HG03108 (cell line): ENCODE measurements at regions not wholly inside any gene's neighbourhood (a gene's known extent, or its start where the extent isn't known, plus 50 kb on each side); places are given as distances from the start of the nearest gene placed in this dataset.
"Not testable (repeated sequence)": the region's sequence is repeated elsewhere in the genome, so short reads cannot be mapped to it uniquely, and the experiment has no call there.

Source experiments
- ATAC-seq: cut with Tn5 transposase; IDR thresholded peaks from one replicate; pipeline ENCODE4 v1.9.1; 2021; ENCODE audit warnings: moderate library complexity; ENCODE audit not compliant: unreplicated experiment

DNA sequence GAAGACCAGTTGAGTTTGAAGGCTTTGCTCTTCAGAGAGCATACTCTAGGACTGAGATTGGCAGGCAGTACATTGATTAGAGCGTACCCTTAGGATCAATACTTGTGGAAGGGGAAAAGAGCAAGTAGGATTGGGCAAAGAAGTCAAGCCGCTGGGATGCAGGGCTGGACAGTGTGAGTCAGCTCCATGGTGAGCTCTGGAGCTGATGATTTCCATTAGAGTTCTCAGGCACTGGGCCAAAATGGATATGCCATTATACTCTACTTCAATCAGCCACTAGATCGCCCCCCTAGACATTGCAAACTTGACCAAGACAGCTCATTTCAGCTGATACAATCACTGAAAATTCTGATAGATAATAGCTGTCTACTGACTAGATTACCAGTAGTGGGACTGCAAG is 432.7 kb upstream of the ALCAM start:
- ATAC-seq: no peak

DNA sequence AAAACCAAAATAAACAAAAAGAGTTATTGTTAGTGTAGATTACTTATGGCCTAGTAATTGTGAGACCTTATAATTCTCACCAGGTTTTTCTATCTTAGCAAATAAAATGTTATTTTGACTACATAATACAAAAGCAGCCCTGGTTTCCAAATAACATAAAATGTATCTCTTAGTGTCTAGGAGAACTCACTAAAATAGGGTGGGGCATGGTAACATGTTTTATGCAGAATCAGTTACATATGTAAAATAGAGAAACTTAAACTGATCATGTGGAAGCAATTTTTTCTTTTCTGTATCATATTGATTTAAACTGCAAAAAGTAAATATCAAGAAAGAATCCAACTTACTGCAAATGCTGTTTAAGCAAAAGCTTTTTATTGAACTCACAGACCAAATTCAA is 431.1 kb upstream of the ALCAM start:
- no peak for ATAC-seq

DNA sequence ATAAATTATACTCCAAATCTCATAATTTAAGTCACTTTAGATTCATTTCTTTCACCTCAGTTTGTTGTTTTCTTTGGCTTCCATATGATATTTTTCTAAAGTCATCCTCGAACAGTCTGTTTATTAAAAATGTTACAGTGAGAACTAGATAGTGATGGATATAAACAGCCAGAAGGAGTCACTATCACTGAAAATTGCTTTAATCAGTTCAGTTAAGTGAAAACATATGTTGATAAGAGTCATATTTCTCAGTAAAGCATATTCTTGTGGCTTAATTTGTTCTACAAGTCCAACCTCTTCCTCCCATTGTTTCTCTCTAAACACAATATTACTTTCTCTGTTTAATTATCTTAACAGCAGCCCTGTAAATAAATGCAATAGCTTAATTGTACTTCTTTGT is 427.5 kb upstream of the ALCAM start:
- ATAC-seq: no peak

DNA sequence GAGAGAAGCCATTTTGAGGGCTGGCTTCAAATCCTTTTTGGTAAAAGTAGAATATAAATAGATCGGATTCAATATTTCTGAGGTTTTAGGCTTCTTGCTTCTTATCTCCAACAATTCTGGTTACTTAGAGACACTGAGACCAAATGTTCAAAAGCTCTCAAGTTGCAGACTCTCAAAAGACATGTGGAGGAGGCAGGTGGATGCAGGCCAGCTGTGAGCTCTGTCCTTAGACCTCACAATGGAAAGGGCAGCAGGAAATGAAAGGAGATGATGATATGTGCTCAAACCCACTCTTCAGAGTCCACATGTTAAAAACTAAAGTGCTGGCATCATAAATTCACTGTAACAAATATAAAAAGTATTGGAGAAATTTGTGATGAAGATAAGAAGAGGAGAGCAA is 424.9 kb upstream of the ALCAM start:
- ATAC-seq: no peak

DNA sequence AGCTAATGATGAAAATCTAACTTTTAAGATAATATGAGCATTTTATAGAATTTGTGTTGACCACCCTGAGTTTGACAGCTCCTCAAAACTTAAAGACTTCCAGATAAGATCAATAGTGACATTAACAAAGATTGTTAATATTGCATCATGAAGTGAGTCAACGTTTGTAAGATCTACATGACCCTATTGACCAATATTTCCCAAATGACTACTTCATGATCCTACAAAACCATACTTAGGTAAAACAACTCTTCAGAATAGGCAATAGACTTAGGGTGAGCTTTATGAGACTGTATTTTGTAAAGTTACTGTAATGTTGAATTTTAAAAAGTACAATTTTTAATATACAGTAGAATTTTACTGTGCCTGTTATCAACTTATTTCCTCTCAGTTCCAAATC is 422.7 kb upstream of the ALCAM start:
- ATAC-seq: no peak

DNA sequence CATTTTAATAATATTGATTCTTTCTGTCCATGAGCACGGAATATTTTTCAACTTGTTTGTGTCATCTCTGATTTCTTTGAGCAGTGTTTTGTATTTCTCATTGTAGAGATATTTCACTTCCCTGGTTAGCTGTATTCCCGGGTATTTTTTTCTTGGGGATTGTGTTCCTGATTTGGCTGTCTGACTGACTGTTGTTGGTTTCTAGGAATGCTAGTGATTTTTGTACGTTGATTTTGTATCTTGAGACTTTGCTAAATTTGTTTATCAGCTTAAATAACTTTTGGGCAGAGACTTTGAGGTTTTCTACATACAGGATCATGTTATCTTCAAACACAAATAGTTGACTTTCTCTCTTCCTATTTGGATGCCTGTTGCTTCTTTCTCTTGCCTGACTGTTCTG is 418.8 kb upstream of the ALCAM start:
- no peak for ATAC-seq

DNA sequence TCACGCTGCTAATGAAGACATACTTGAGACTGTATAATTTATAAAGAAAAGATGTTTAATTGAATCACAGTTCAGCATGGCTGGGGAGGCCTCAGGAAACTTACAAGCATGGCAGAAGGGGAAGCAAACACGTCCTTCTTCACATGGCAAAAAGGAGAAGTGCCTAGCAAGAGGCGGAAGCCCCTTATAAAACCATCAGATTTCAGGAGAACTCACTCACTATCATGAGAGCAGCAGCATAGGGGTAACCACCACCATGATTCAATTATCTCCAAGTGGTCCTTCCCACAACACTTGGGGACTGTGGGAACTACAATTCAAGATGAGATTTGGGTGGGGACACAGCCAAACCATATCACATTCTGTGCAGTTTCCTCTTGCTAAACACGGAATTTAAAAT is 416.9 kb upstream of the ALCAM start:
- not testable (repeated sequence) for ATAC-seq

DNA sequence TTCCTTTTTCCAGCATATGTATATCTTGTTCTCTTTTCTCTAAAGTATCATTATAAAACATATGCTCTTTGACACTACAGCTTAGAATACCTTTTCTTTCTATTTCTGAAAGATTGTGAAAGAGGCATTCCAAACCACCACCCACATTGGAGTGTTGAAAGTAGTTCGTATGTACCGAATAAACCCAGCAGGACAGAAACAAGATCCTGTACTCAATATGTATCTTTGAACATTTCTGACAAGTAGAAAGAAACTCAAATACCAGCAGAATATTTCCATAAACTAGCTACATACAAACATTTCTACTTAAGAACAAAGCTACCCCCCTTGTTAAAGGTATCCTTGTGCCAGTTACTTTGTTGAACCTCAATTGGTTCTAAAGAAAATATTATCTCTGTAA is 415.3 kb upstream of the ALCAM start:
- no peak for ATAC-seq

DNA sequence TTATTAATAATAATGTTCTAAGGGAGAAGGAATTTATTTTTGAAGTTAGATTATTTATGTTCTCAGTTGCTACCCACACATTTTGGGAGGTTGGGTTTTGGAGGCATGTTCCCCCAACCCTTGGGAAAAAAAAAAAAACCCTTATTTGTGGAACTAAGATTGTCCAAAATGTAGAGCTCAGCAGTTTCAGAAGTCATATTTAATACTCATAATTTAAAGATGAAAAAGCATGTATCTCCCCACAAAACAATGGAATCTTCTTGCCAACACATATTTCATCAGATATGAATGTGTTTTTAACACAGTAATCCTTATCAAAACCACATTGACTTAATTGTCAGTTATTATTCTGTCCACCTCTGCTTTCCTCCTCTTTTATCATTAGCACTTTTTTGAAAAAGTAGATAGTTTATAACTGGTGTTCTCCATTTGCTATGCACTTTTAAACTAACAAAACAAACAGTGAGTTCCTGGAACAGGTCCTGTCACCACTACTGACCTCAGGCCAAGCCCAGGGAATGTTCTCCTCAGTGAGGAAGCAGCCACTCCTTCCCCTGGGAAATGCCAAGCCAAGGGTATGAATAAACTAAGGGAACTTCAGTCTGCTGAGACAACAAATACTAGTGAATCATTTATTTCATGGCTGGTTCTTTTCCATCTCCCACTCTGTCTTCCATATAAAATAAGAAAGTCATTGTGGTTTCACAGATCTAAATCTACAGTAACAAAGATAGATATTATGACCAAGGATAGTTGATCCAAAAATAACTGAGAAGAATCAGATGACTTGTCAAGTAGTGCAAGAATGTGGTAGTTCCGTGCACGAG is 414.4 kb upstream of the ALCAM start:
- no peak for ATAC-seq

DNA sequence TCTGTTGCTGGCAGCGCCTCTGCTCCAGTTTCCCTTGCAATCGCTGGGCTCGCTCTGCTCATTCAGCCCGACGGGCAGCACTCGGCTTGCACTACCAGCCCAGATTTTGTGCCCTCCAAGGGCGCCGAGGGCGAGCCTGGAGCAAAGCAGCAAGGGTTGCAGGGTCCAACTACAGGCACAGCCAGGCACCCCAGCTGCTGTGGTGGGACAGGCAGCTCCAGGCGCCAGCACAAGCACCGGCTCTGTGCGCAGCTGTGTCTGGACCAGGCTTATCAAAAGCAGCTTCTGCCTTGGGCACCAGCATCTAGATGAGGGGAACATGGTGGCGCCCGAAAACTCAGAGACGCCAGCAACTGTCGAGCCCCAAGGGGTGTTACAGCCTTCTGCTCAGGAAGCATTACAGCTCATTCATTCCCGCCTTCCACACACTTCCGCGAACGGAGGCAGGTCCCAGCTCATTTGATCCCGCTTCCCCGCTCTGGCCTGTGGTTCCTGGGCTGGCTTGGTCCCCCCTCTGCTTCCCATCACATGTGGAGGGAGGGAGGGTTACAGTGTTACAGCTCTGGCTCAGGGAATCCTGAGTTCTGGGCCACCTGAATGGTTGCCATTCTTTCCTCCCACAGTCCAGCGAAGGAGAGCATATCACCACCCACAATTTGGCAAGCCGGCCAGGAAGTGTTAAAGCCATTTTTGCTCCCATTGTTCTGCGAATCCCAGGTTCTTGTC is 409.9 kb upstream of the ALCAM start:
- no peak for ATAC-seq

DNA sequence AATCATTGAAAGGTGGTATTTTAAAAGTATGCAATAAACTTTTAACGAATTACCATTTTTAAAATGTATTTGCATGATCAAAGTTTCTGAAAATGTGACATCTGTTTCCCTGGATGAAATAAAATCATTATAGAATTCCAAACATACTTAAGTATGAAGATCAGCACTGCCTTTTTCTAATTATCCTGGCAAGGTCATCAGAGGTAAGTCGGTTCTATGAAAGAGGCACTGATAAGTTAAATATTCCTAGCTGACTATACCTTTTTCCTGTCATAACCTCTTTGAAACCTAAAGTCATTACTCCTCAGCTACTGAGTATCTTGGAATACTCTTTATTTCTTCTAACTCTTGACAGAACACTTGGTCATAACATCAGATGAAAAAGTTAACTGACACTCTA is 406.1 kb upstream of the ALCAM start:
- ATAC-seq: no peak

DNA sequence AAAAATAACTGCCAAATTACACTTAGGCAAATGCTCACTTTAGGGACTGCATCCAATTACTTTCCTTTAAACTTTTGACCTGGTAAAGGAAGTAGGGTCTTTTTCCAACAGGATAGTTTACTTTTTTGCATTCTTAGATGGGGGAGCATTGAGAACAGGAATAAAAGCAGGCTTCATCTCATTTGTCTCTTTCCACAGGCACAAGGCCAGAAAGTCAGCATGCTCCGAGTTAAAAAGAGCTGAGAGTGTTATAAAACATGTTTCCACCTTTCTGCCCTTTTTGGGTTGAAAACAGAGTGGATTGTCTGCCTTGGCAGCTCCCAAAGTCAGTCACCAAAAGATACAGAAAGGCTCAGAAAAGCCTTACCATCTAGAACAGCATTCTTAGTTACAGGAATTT is 404.9 kb upstream of the ALCAM start:
- no peak for ATAC-seq

DNA sequence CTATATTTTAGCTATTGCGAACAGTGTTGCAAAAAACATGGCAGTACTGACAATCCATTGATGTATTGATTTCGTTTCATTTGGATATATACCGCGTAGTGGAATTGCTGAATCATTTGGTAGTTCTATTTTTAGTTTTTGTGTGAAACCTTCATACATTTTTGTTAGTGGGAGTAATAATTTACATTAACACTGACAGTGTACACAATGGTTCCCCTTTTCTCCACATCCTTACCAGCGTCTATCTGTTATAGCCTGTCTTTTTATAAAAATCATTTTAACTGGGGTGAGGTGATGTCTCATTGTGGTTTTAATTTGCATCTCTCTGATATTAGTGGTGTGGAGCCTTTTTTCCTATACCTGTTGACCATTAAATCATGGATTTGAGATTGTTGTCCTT is 392.4 kb upstream of the ALCAM start:
- ATAC-seq: no peak

DNA sequence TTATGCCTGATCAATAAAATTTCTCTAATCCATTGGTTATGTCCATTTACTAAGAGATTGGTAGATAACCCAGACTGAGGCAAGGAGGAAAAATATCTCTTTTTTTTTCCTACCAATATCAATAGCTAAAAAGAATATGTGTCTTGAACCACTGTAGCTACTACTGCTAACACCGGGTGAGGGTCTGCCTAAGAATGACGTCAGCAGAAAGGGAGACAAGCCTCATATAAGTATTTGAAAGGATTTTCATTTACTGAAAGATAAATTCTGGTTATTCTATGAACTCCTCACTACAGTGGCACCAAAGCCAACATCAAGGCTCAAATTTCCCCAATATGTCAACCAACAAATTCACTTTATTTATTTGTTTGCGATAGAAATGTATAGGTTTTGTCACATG is 389.0 kb upstream of the ALCAM start:
- ATAC-seq: no peak

DNA sequence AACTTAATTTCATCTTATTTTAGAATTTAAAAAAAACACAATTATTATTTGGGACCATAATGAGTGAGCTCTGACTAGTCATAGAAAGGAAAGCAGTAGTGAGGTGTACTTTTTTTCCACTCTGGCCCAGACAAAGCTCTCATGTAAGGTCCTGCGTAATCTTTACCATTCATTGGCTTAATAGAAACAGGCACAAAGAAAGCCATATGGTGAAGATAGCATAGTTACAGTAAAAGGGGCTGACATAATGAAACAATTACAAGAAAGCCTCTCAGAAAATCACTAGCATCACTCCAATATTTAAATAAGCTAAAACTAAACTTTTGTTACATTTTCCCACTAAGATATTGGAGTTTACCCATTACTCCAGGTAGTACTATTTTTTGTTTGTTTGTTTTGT is 384.6 kb upstream of the ALCAM start:
- ATAC-seq: no peak

DNA sequence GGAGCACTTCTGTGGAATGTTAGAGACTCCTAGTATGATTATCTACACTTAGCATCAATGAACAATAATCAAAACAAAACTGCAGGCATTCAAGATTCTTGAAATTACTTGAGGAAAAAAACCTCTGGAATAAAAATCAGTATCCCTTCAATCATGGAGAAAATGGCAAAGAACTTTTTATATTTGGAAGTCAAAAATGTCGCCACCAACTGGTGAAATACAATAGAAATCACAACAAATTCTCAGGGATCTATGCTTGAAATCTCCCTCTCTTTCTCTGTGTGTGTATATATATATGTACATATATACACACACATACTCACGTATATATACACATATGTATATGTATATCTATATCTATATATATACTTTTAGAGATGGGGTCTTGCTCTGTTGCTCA is 378.9 kb upstream of the ALCAM start:
- no peak for ATAC-seq

DNA sequence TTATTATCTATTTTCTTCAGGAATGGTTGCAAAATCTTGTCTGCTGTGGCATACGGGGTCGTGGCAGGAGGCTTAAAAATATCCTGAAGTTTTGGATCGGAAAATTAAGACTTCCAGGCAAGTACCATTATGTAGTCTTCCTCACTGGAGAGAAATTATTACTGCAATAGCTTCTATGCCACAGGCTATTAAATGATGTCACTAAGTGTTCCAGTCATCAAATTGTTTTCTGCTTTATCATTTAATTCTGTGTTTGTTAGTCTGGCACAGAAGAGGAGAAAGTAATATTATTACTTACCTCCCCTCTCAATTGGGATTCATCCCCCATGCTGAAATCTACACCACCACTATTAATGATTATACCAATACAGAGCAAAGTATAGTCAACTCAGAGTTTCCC is 378.2 kb upstream of the ALCAM start:
- no peak for ATAC-seq

DNA sequence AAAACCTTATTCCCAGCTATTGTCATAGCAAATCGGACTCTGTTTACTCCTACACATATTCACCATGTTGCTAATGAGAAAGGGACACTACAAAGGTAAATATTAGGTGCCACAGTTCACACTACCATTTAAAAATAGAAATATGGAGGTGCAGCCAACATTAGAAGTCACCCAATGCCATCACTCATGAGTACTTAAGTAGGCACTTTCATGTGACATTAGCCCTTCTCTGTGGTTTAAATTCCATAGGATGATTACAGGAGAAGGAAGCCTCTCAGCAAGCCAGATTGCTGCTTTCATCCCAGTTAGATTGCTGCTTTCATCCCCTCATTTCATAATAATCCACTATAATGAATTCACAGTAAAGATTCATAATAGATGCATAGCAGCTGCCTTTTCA is 376.8 kb upstream of the ALCAM start:
- ATAC-seq: no peak

DNA sequence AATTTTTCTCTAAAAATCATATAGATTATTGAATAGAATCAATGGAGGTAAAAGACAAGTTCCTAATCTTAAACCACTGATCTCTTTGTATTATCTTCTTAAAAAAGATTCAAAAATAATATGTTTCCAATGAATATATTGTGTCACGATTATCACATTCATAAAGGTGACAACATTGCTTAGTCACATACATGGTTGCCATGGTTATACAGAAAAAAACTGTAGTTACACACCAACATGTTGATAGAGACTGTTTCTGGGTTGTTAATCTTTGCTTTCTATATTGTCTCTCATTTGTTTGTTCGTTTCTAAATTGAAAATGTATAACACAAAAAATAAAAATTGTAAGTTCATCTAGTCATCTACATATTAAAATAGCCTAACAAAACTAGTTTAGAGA is 376.0 kb upstream of the ALCAM start:
- no peak for ATAC-seq

DNA sequence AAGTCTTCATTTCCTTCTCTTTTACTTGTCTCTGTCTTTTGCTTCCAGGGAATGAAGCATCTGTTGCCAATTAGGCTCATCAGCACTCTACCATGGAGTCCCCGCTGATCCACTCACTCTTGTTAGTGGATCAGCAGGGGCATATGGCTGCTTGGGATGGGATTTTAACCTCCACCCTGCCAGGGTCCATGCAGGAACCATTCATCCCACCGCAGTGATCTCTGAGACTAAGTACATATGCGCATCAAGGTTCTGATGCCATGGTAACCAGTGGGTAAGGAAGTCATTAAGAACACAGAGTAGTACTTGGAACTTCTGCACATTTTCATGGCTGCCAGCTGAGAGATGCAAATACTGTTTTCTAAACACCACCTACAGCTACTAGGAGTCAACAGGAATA is 374.0 kb upstream of the ALCAM start:
- ATAC-seq: no peak

DNA sequence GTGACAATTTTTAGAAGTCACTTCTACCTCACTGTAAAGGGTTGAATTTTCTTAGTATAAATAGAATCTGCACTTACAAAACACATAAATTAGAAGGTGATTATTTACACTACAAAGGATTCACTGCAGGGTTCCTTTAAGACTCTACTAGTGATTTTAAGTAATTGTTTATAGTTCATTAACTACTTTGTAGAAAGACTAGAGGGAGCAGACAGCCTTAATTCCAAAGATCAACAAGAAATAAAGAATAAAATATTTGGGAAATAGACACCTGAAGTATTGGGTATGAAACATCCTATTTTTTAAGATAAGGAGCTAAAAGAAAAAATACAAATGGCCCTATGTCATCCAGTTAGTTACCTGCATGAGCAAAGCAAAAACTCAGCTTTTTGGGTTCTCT is 360.5 kb upstream of the ALCAM start:
- ATAC-seq: no peak

DNA sequence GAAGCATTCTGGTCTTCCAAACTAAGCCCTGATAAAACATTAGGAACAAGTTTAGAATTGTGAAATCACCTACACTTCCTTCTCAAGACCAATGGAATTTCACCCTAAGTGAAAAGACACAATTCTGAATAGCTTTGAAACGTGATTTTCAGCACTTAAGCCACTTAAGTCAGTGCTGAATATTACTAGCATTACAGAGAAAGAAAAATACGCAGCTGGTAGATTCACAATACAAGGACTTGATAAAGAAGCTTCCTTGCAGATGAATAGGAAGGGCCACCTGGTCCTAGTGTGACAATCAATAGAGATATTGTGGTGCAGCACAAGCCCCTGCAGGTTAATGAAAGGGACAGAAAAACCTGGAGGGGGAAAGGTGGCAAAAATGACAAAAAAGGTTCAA is 353.1 kb upstream of the ALCAM start:
- ATAC-seq: no peak

DNA sequence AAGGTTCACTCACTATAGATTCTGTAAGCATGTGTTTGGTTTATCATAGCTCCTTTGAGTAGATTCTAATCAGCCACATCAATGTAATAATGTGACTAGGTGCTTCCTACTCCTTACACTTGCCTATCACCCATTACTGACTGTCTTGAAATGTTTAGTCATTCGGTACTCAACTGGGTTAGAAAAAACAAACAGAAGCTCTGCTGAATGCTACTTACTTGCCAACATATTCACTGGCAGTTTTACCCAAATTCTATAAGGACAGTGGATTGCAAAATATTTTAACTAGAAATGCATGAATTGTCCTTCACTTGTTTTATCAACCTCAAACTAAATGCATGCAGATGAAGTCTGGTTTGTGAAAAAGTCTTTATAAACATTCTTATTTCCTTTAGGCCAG is 352.1 kb upstream of the ALCAM start:
- ATAC-seq: no peak
